Endothelial cell (in vitro differentiated cells): ENCODE measurements at regions not wholly inside any gene's neighbourhood (a gene's known extent, or its start where the extent isn't known, plus 50 kb on each side); places are given as distances from the start of the nearest gene placed in this dataset.

Source experiments
- DNase-seq: peaks from one replicate; pipeline ENCODE4 v3.0.0; 2021; ENCODE audit warnings: low spot score
- H3K27ac Mint-ChIP-seq: one replicate; pipeline ENCODE4 v1.8.0; 2021; ENCODE audit warnings: mixed read lengths, inconsistent platforms; ENCODE audit not compliant: unreplicated experiment
- H3K27me3 Mint-ChIP-seq: one replicate; pipeline ENCODE4 v1.8.0; 2021; ENCODE audit warnings: mild to moderate bottlenecking, moderate library complexity, mixed read lengths, inconsistent platforms; ENCODE audit not compliant: unreplicated experiment
- H3K36me3 Mint-ChIP-seq: one replicate; pipeline ENCODE4 v1.8.0; 2021; ENCODE audit warnings: mild to moderate bottlenecking, low read depth, mixed read lengths, inconsistent platforms; ENCODE audit not compliant: unreplicated experiment
- H3K4me1 Mint-ChIP-seq: one replicate; pipeline ENCODE4 v1.8.0; 2021; ENCODE audit warnings: mild to moderate bottlenecking, mixed read lengths, inconsistent platforms; ENCODE audit not compliant: unreplicated experiment
- H3K4me3 Mint-ChIP-seq: one replicate; pipeline ENCODE4 v1.8.0; 2021; ENCODE audit warnings: mild to moderate bottlenecking, mixed read lengths, inconsistent platforms; ENCODE audit not compliant: unreplicated experiment
- H3K9me3 Mint-ChIP-seq: one replicate; pipeline ENCODE4 v1.8.0; 2021; ENCODE audit warnings: mixed read lengths, inconsistent platforms; ENCODE audit not compliant: unreplicated experiment
- TF ChIP-seq, protein P1 (sequence below): fragments of 200-600 bp; sonication (generic); IDR thresholded peaks from one replicate; pipeline ENCODE4 v1.5.0; 2021; ENCODE audit warnings: antibody characterized with exemption; ENCODE audit not compliant: unreplicated experiment

DNA sequence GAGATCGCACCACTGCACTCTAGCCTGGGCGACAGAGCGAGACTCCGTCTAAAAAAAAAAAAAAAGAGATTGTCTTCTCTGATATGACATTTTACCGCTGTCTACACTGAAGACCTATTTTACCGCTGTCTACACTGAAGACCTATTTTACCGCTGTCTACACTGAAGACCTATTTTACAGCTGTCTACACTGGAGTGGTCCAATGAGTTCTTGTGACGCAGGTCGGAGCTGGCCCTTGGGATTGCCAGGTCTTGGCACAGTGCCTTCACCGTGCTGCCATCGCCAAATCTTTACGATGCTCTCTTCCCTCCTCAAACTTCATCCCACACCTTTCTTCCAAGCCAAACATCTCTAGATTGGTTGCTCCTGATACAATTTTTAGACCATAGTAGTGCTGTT is 183.1 kb upstream of the FAT1 start:
- DNase-seq = no peak
- Mint-ChIP-seq H3K27ac (no peak overlapping the region), H3K4me3 (no peak overlapping the region), H3K36me3 (no peaks in the 10 kb centered on the region), H3K27me3 (no peaks in the 10 kb centered on the region), H3K9me3 (no peaks in the 10 kb centered on the region), H3K4me1 (no peaks in the 10 kb centered on the region)
- TF ChIP-seq, protein P1, sequence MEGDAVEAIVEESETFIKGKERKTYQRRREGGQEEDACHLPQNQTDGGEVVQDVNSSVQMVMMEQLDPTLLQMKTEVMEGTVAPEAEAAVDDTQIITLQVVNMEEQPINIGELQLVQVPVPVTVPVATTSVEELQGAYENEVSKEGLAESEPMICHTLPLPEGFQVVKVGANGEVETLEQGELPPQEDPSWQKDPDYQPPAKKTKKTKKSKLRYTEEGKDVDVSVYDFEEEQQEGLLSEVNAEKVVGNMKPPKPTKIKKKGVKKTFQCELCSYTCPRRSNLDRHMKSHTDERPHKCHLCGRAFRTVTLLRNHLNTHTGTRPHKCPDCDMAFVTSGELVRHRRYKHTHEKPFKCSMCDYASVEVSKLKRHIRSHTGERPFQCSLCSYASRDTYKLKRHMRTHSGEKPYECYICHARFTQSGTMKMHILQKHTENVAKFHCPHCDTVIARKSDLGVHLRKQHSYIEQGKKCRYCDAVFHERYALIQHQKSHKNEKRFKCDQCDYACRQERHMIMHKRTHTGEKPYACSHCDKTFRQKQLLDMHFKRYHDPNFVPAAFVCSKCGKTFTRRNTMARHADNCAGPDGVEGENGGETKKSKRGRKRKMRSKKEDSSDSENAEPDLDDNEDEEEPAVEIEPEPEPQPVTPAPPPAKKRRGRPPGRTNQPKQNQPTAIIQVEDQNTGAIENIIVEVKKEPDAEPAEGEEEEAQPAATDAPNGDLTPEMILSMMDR = no peak

DNA sequence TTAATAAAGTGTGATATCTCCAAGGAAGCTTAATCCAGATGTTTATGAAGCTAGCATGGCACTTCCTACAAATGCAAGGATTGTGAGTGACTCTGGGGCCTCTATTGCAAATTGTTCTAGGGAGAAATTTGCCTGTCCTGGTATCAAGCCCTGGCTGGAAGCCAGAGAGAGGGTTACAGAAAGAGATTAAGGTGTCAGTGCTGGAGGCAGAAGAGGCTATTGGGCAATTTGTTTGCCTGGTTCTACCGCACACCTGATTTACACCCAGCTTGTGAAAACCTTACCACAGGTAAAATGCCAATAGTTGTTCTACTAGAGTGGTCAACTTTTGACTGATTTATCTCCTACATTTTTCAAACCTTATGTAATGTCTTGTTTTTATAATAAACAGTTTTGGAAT is 186.7 kb upstream of the FAT1 start:
- no peaks in the 10 kb centered on the region for H3K36me3 Mint-ChIP-seq
- no peaks in the 10 kb centered on the region for H3K4me1 Mint-ChIP-seq
- DNase-seq = no peak
- no peaks in the 10 kb centered on the region for H3K9me3 Mint-ChIP-seq
- no peaks in the 10 kb centered on the region for H3K27me3 Mint-ChIP-seq
- TF ChIP-seq, protein P1 = no peak
- no peak overlapping the region for H3K27ac Mint-ChIP-seq
- no peak overlapping the region for H3K4me3 Mint-ChIP-seq

DNA sequence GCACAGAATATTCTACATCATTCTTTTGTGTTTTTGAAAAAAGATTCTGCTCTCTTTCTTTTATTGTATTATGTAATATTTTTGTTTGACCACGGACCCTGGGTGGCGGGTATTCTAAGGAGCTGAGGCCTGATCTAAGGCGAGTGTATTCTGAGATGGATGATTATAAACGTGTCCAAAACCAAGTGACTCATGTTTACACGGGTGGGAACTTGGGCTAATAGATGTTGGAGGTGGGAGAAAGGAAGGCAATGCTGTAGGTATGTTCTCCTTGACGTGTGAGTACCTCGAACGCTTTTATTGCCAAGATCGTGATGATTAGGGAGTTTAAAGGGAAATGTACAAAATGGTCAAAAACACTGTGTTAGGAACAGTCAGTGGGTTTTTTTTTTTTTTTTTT is 188.9 kb upstream of the FAT1 start:
- no peaks in the 10 kb centered on the region for H3K4me1 Mint-ChIP-seq
- H3K27me3 Mint-ChIP-seq = no peaks in the 10 kb centered on the region
- no peaks in the 10 kb centered on the region for H3K36me3 Mint-ChIP-seq
- no peaks in the 10 kb centered on the region for H3K9me3 Mint-ChIP-seq
- TF ChIP-seq, protein P1 = no peak
- DNase-seq = no peak
- H3K4me3 Mint-ChIP-seq = no peak overlapping the region
- no peak overlapping the region for H3K27ac Mint-ChIP-seq

DNA sequence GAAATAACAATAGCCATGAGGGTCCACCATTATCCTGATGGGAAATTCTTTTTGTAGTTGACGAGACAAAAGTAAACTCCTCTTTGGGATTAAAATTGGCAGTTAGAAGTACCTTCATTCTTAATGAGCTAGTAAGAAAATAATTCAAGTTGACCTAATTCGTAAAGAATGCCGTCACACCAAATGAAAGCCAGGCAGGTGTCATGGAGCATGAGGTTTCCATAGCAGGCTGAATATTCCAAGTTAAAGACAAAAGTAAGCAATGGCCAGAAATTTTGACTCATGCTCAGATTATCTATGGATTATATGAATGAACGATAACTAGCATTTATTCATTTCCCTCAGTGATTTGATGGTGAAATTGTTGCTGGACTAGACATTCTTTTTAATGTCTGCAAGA is 192.2 kb upstream of the FAT1 start:
- no peaks in the 10 kb centered on the region for H3K9me3 Mint-ChIP-seq
- peaks cover 7% of the 10 kb centered on the region for H3K4me1 Mint-ChIP-seq
- TF ChIP-seq, protein P1 = no peak
- no peak overlapping the region for H3K27ac Mint-ChIP-seq
- H3K4me3 Mint-ChIP-seq = no peak overlapping the region
- no peaks in the 10 kb centered on the region for H3K27me3 Mint-ChIP-seq
- H3K36me3 Mint-ChIP-seq = no peaks in the 10 kb centered on the region
- DNase-seq = no peak

DNA sequence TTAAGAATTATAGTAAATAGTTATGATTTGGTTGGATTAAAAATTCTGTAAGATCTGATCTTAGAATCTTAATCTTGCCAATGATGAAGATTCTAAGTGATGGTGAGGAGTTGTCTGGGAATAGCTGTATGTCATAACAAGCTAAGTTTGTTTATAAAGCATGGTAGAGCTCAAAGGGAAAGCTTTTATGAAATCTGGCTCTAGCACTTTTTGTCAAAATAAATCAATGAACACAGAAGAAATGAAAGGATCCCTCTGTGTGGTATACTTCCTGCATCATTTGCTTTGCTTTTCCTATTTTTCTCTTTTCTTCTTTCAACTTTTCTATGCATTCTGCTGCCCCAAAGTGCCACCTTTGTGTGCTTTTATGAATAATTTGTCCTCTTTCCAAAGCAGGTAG is 193.5 kb upstream of the FAT1 start:
- Mint-ChIP-seq H3K9me3 (no peaks in the 10 kb centered on the region), H3K27me3 (no peaks in the 10 kb centered on the region), H3K36me3 (no peaks in the 10 kb centered on the region), H3K27ac (no peak overlapping the region), H3K4me3 (no peak overlapping the region), H3K4me1 (peaks cover 7% of the 10 kb centered on the region)
- TF ChIP-seq, protein P1 = no peak
- no peak for DNase-seq
